Caco-2 (cell line): ENCODE measurements at regions not wholly inside any gene's neighbourhood (a gene's known extent, or its start where the extent isn't known, plus 50 kb on each side); places are given as distances from the start of the nearest gene placed in this dataset.

Experiments
- BruUV-seq: library from RNA; stranded (reverse); fragments of 400-500 nt; replicated peaks from 2 replicates; lab custom pipeline; 2021; lab: Mats Ljungman, UMichigan
- CTCF ChIA-PET: fragments of 300-600 bp; sonication (Branson Sonifier 250); formaldehyde crosslinking; loops from one replicate; lab custom pipeline; 2022; ENCODE audit warnings: antibody characterized with exemption; lab: Charles Lee
- POLR2A ChIA-PET: fragments of 300-600 bp; sonication (Branson Sonifier 250); formaldehyde crosslinking; loops from one replicate; lab custom pipeline; 2022; ENCODE audit warnings: antibody characterized with exemption; lab: Charles Lee
- DNase-seq, 2 experiments: peaks; one replicate each; pipeline versions ENCODE4 v3.0.0 to v3.0.0-alpha.2; 2020 to 2022
- H3K27me3 ChIP-seq: replicated peaks from 2 replicates; pipeline ENCODE4 v1.6.0; 2011; ENCODE audit warnings: low read length; ENCODE audit not compliant: control insufficient read depth, insufficient read depth
- H3K36me3 ChIP-seq: 2 replicates; pipeline ENCODE4 v1.5.1; 2011; ENCODE audit warnings: low read length; ENCODE audit not compliant: control insufficient read depth, insufficient read depth
- H3K4me1 ChIP-seq: fragments of 250-450 bp; sonication (Bioruptor Pico); 2 replicates; pipeline ENCODE4 v1.5.1; 2020; ENCODE audit warnings: mild to moderate bottlenecking
- H3K4me3 ChIP-seq: 2 replicates; pipeline ENCODE4 v1.5.1; 2011; ENCODE audit warnings: low read depth, mild to moderate bottlenecking, control low read depth, low read length
- H3K9me3 ChIP-seq: fragments of 250-450 bp; sonication (Bioruptor Pico); 2 replicates; pipeline ENCODE4 v1.5.1; 2020; ENCODE audit warnings: mild to moderate bottlenecking, moderate library complexity
- H3K27ac Mint-ChIP-seq: one replicate; pipeline ENCODE4 v1.8.0; 2022; ENCODE audit warnings: mixed read lengths; ENCODE audit not compliant: unreplicated experiment
- H3K27me3 Mint-ChIP-seq: one replicate; pipeline ENCODE4 v1.8.0; 2022; ENCODE audit warnings: mixed read lengths; ENCODE audit not compliant: insufficient read depth, unreplicated experiment
- H3K36me3 Mint-ChIP-seq: one replicate; pipeline ENCODE4 v1.8.0; 2022; ENCODE audit warnings: mild to moderate bottlenecking, mixed read lengths; ENCODE audit not compliant: insufficient read depth, unreplicated experiment
- H3K4me1 Mint-ChIP-seq: one replicate; pipeline ENCODE4 v1.8.0; 2022; ENCODE audit warnings: low read depth, mixed read lengths; ENCODE audit not compliant: unreplicated experiment
- H3K4me3 Mint-ChIP-seq: one replicate; pipeline ENCODE4 v1.8.0; 2022; ENCODE audit warnings: mild to moderate bottlenecking, moderate library complexity, mixed read lengths; ENCODE audit not compliant: unreplicated experiment
- H3K9me3 Mint-ChIP-seq: one replicate; pipeline ENCODE4 v1.8.0; 2022; ENCODE audit warnings: mixed read lengths; ENCODE audit not compliant: unreplicated experiment
- intact Hi-C: fragments of 100-400 bp; cut with micrococcal nuclease; formaldehyde crosslinking; loops from one replicate; pipeline ENCODE4 v1.10.0; 2022; ENCODE audit not compliant: unreplicated experiment
- TF ChIP-seq, protein P1 (sequence below), 2 experiments: fragments of 200-600 bp in 1 of 2; IDR thresholded peaks; 1 replicate in 1 of 2; 2 replicates in 1 of 2; pipeline versions ENCODE4 v1.5.1 to v1.8.0; 2011 to 2022; ENCODE audit warnings: antibody characterized with exemption in 1 of 2, control low read depth in 1 of 2, inconsistent platforms in 1 of 2, low read depth in 1 of 2, low read length in 1 of 2, mild to moderate bottlenecking in 1 of 2, moderate library complexity in 1 of 2; ENCODE audit not compliant: insufficient read depth in 1 of 2, severe bottlenecking in 1 of 2, unreplicated experiment in 1 of 2

DNA sequence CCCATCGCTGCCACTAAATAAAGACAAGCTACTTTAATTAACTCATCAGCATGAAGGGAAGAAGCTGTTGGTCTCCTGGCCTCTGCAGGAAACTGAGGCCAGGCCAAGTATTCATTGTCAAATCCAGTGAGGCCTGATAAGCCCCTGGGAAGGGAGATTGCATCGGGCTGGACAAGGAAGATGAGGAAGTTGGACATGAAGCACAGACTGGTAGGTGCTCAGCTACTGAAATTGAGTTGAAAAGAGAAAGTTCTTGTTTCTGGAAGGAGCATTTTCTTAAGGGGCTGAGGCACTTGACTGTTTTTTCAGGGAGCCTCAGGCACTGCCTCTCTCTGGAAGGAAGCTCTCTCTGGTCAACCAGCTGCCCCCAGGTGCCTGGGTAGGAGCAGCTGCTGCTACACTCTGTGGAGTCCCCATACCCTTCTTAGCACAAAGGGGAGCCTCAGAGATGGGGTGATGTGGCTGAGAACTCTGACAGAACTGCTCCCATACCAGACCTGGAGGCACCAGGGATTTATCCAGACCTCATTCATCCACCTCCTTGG is 90.3 kb upstream of the IKZF1 start:
- Histone ChIP-seq H3K4me1 (no peaks in the 10 kb centered on the region), H3K36me3 (no peaks in the 10 kb centered on the region), H3K27me3 (no peaks in the 10 kb centered on the region; the same call in none of the 2 replicates), H3K4me3 (no peak overlapping the region), H3K9me3 (no peaks in the 10 kb centered on the region)
- peaks cover 22% of the 10 kb centered on the region for H3K27me3 Mint-ChIP-seq
- H3K4me3 Mint-ChIP-seq = no peak overlapping the region
- CTCF ChIA-PET = no interaction called here
- intact Hi-C loops = no loop called here
- no peaks in the 10 kb centered on the region for H3K36me3 Mint-ChIP-seq
- DNase-seq = no peak
- no peaks in the 10 kb centered on the region for H3K4me1 Mint-ChIP-seq
- H3K9me3 Mint-ChIP-seq = no peaks in the 10 kb centered on the region
- no TSS peak for BruUV-seq
- TF ChIP-seq, protein P1, sequence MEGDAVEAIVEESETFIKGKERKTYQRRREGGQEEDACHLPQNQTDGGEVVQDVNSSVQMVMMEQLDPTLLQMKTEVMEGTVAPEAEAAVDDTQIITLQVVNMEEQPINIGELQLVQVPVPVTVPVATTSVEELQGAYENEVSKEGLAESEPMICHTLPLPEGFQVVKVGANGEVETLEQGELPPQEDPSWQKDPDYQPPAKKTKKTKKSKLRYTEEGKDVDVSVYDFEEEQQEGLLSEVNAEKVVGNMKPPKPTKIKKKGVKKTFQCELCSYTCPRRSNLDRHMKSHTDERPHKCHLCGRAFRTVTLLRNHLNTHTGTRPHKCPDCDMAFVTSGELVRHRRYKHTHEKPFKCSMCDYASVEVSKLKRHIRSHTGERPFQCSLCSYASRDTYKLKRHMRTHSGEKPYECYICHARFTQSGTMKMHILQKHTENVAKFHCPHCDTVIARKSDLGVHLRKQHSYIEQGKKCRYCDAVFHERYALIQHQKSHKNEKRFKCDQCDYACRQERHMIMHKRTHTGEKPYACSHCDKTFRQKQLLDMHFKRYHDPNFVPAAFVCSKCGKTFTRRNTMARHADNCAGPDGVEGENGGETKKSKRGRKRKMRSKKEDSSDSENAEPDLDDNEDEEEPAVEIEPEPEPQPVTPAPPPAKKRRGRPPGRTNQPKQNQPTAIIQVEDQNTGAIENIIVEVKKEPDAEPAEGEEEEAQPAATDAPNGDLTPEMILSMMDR (IDR thresholded peaks at IDR 0.05; ENCODE audit: insufficient read depth in 1 of 2, low read depth in 1 of 2, low read length in 1 of 2, severe bottlenecking in 1 of 2, unreplicated experiment in 1 of 2) = no peak
- POLR2A ChIA-PET = no interaction called here
- no peak overlapping the region for H3K27ac Mint-ChIP-seq

DNA sequence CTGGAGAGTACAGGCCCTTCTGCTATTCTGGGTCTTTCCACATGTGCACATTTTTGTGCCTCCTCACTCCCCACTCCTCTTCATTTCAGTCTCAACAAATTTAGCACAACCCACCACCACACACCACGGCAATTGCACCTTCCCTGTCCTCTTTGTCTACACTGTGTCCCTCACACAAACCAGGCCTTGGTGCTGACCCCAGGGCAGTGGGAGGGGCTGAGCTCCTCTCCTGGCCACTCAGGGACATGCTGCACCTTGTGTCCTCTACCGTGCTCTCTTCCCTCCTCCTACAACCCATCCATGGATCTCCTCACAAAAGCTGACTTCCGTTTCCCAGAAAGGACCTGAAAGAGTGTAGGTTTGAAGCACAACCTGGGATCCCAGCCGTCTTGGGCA is 90.9 kb upstream of the IKZF1 start:
- Mint-ChIP-seq H3K4me3 (no peak overlapping the region), H3K27ac (no peak overlapping the region), H3K4me1 (no peaks in the 10 kb centered on the region), H3K9me3 (no peaks in the 10 kb centered on the region), H3K36me3 (no peaks in the 10 kb centered on the region), H3K27me3 (peaks cover 24% of the 10 kb centered on the region)
- POLR2A ChIA-PET = no interaction called here
- Histone ChIP-seq H3K4me1 (no peaks in the 10 kb centered on the region), H3K36me3 (no peaks in the 10 kb centered on the region), H3K9me3 (no peaks in the 10 kb centered on the region), H3K4me3 (no peak overlapping the region), H3K27me3 (no peaks in the 10 kb centered on the region; the same call in none of the 2 replicates)
- CTCF ChIA-PET = no interaction called here
- TF ChIP-seq, protein P1 (IDR thresholded peaks at IDR 0.05; ENCODE audit: insufficient read depth in 1 of 2, low read depth in 1 of 2, low read length in 1 of 2, severe bottlenecking in 1 of 2, unreplicated experiment in 1 of 2) = no peak
- intact Hi-C loops = no loop called here
- DNase-seq = no peak
- BruUV-seq = no TSS peak

DNA sequence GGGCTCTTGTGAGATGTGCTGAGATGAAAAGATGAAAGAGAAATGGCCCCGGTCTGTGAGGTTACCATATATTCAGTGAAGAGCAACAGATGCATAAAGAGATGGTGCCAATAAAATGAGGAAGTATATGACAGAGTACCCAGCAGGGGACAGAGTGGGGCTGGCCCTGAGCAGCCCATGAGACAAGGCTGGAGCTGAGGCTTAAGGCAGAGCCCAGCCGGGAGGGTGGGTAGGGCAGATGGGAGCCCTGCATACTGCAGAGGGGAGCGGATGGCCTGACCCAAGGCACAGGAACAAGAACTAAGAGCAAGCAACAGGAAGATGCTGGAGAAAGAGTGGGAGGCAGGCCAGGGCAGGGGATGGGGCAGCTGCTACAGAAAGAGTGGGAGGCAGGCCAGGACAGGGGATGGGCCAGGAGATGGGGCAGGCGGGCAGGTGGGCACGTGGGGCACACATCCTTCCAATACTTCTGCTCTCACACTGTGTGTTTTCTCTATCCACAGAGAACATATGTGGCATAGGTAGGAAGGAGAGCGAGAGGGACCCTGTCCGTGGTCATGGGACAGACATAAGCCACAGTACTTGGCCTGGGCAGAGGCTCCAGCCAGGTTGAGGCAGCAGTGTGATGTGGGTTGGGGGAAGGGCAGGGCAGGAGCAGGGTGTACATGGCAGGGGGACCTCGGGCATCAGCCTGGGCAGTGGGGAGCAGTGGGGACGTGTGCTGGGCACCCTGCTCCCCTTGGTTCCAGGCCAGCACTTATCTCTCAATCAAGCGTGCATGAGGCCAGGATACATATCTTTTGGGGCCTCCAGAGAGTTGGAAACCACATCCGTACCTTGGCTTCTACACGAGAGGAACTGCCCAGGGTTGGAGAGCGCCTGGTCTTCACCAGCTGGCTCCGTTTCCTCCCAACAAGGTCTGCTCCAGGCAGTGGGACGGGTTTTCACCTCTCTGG is 91.6 kb upstream of the IKZF1 start:
- DNase-seq = no peak
- CTCF ChIA-PET = no interaction called here
- POLR2A ChIA-PET = no interaction called here
- BruUV-seq = no TSS peak
- H3K36me3 ChIP-seq = no peaks in the 10 kb centered on the region
- no peaks in the 10 kb centered on the region for H3K4me1 Mint-ChIP-seq
- peaks cover 26% of the 10 kb centered on the region for H3K27me3 Mint-ChIP-seq
- H3K4me3 ChIP-seq = no peak overlapping the region
- no peaks in the 10 kb centered on the region for H3K9me3 ChIP-seq
- H3K4me3 Mint-ChIP-seq = no peak overlapping the region
- no peaks in the 10 kb centered on the region for H3K4me1 ChIP-seq
- no peaks in the 10 kb centered on the region for H3K9me3 Mint-ChIP-seq
- no peaks in the 10 kb centered on the region; the same call in none of the 2 replicates for H3K27me3 ChIP-seq
- TF ChIP-seq, protein P1 (IDR thresholded peaks at IDR 0.05; ENCODE audit: insufficient read depth in 1 of 2, low read depth in 1 of 2, low read length in 1 of 2, severe bottlenecking in 1 of 2, unreplicated experiment in 1 of 2) = no peak
- intact Hi-C loops = no loop called here
- no peaks in the 10 kb centered on the region for H3K36me3 Mint-ChIP-seq
- H3K27ac Mint-ChIP-seq = no peak overlapping the region
